ENCODE measurements at regions not wholly inside any gene's neighbourhood (a gene's known extent, or its start where the extent isn't known, plus 50 kb on each side); places are given as distances from the start of the nearest gene placed in this dataset.

DNA sequence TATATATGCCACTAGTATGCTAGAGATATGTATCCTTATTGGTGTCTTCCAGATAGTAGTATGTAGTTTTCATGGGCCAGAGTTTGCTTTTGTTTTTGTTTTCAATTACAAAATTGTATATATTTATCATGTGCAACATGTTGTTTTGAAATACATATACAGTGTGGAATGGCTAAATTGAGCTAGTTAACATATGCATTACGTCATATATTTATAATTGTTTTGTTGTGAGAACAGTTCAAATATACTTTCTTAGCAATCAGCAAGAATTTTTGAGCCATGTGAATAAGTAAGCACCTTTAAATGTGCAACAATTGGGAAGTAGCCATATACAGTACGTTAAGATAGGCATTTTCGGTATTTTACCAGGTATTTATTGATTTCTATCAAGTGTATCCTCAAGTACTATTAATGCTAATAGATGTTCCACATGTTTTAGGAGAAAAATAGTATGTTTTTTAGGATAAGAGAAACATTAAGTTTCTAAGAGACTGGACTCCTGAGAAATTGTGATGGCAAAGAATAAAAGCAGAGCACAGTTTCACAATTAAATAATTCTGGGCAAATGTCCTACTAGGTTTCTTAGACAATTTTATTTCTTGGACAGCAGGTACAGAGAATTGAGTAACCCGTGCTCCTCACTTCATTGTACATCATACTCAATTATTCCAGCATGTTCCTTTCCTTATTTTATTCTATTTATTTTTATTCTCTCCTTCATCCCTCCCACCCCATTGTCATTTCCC is 60.5 kb upstream of the SLC5A12 start:
- no peaks in the 10 kb centered on the region for H3K36me3 ChIP-seq
- H3K4me3 ChIP-seq, result no peak overlapping the region
- TF ChIP-seq, protein P1, sequence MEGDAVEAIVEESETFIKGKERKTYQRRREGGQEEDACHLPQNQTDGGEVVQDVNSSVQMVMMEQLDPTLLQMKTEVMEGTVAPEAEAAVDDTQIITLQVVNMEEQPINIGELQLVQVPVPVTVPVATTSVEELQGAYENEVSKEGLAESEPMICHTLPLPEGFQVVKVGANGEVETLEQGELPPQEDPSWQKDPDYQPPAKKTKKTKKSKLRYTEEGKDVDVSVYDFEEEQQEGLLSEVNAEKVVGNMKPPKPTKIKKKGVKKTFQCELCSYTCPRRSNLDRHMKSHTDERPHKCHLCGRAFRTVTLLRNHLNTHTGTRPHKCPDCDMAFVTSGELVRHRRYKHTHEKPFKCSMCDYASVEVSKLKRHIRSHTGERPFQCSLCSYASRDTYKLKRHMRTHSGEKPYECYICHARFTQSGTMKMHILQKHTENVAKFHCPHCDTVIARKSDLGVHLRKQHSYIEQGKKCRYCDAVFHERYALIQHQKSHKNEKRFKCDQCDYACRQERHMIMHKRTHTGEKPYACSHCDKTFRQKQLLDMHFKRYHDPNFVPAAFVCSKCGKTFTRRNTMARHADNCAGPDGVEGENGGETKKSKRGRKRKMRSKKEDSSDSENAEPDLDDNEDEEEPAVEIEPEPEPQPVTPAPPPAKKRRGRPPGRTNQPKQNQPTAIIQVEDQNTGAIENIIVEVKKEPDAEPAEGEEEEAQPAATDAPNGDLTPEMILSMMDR (IDR thresholded peaks at IDR 0.05), result no peak
- TF ChIP-seq POLR2A (IDR thresholded peaks at IDR 0.05), result no peak

DNA sequence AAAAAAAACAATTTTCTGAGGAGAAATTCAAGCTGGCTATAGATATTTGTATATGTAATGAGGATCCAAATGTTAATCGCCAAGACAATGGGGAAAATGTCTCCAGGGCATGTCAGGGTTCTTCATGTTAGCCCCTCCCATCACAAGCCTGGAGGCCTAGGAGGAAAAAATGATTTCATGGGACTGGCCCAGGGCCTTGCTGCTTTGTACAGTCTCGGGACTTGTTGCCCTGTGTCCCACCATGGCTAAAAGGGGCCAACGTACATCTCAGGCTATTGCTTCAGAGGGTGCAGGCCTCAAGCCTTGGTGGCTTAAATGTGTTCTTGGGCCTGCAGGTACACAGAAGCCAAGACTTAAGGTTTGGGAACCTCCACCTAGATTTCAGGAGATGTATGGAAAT is 62.1 kb upstream of the SLC5A12 start:
- DNase-seq, result no peak
- intact Hi-C loops (cut with DNase I; ENCODE audit: low total_unique reads), result no loop called here
- no peaks in the 10 kb centered on the region for H3K4me1 ChIP-seq
- TF ChIP-seq, protein P1 (IDR thresholded peaks at IDR 0.05), result no peak
- TF ChIP-seq POLR2A (IDR thresholded peaks at IDR 0.05), result no peak
- H3K9me3 ChIP-seq, result no peaks in the 10 kb centered on the region
- no peak overlapping the region for H3K4me3 ChIP-seq
- no peak overlapping the region for H3K27ac ChIP-seq
- H3K27me3 ChIP-seq, result no peaks in the 10 kb centered on the region
- no peaks in the 10 kb centered on the region for H3K36me3 ChIP-seq

More for the DNA sequence above, 60.5 kb upstream of the SLC5A12 start:
- DNase-seq, result no peak
- no peaks in the 10 kb centered on the region for H3K4me1 ChIP-seq
- no peak overlapping the region for H3K27ac ChIP-seq
- H3K9me3 ChIP-seq, result no peaks in the 10 kb centered on the region
- no peaks in the 10 kb centered on the region for H3K27me3 ChIP-seq
- intact Hi-C loops (cut with DNase I; ENCODE audit: low total_unique reads), result no loop called here

DNA sequence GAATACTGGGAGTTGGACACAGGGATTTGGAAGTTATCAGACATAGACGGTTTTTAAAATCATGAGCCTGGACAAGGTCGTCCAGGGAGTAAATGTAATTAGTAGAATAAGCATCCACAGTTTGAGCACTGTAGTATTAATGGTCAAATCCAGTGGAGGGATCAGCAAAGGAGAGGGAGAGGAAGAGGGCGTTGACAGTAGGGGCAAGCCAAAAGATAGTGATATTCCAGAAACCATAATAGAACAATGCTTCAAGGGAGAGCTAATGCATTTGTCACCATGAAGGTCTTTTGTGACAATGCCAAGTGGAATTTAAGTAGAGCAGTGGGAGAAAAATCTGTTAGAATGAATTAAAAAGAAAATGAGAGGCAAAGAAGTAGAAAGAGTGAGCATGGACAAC is 68.9 kb upstream of the SLC5A12 start:
- TF ChIP-seq, protein P1 (IDR thresholded peaks at IDR 0.05), result no peak
- no peak for TF ChIP-seq POLR2A (IDR thresholded peaks at IDR 0.05)

DNA sequence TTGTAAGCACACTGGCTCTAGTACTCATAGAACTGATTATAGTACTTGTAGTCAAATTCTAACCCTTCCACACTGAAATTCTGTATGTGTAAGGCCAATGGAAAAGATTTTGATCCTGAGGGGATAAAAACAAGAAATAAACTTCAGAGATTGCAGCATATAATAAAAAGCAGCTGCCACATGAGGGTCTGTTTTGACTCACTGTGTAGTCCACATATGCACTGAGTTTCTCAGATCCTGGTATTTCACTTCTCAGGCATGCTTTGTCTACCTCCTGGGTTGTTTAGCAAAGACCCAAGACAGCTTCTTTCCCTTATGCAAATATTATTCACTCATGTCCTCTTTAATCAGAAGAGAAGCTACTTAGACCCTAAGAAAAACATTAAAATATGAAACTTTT is 71.1 kb upstream of the SLC5A12 start:
- Histone ChIP-seq H3K36me3 (no peaks in the 10 kb centered on the region), H3K27me3 (no peaks in the 10 kb centered on the region), H3K9me3 (no peaks in the 10 kb centered on the region), H3K4me3 (no peak overlapping the region), H3K27ac (no peak overlapping the region), H3K4me1 (no peaks in the 10 kb centered on the region)
- intact Hi-C loops (cut with DNase I; ENCODE audit: low total_unique reads), result no loop called here
- TF ChIP-seq POLR2A (IDR thresholded peaks at IDR 0.05), result no peak
- TF ChIP-seq, protein P1 (IDR thresholded peaks at IDR 0.05), result no peak
- no peak for DNase-seq

More for the DNA sequence above, 68.9 kb upstream of the SLC5A12 start:
- Histone ChIP-seq H3K27ac (no peak overlapping the region), H3K36me3 (no peaks in the 10 kb centered on the region), H3K4me1 (no peaks in the 10 kb centered on the region), H3K9me3 (no peaks in the 10 kb centered on the region), H3K27me3 (no peaks in the 10 kb centered on the region), H3K4me3 (no peak overlapping the region)
- no peak for DNase-seq
- intact Hi-C loops (cut with DNase I; ENCODE audit: low total_unique reads), result no loop called here

DNA sequence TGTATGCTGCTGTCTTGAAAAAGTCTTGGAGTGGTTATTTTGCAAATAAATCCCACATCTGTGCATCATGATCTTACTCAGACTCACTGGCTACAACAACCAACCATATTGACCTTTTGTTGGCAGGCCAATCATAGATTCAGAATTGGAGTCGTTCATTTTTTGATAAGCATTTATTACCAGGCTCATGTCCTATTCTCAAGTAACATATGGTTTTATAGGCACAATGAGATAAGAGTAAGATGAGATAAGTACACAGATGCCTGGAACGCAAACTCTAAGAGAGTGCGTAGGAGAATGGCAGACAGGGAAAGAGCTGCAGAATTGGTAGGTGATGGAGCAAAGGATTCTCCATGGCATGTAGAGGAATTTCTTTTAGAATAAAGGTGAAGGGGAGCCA is 71.6 kb upstream of the SLC5A12 start:
- no peaks in the 10 kb centered on the region for H3K4me1 ChIP-seq
- DNase-seq, result no peak
- intact Hi-C loops (cut with DNase I; ENCODE audit: low total_unique reads), result no loop called here
- H3K4me3 ChIP-seq, result no peak overlapping the region
- no peaks in the 10 kb centered on the region for H3K36me3 ChIP-seq
- H3K27me3 ChIP-seq, result no peaks in the 10 kb centered on the region
- H3K9me3 ChIP-seq, result no peaks in the 10 kb centered on the region
- TF ChIP-seq POLR2A (IDR thresholded peaks at IDR 0.05), result no peak
- TF ChIP-seq, protein P1 (IDR thresholded peaks at IDR 0.05), result no peak
- H3K27ac ChIP-seq, result no peak overlapping the region
